ENCODE measurements at regions not wholly inside any gene's neighbourhood (a gene's known extent, or its start where the extent isn't known, plus 50 kb on each side); places are given as distances from the start of the nearest gene placed in this dataset.

DNA sequence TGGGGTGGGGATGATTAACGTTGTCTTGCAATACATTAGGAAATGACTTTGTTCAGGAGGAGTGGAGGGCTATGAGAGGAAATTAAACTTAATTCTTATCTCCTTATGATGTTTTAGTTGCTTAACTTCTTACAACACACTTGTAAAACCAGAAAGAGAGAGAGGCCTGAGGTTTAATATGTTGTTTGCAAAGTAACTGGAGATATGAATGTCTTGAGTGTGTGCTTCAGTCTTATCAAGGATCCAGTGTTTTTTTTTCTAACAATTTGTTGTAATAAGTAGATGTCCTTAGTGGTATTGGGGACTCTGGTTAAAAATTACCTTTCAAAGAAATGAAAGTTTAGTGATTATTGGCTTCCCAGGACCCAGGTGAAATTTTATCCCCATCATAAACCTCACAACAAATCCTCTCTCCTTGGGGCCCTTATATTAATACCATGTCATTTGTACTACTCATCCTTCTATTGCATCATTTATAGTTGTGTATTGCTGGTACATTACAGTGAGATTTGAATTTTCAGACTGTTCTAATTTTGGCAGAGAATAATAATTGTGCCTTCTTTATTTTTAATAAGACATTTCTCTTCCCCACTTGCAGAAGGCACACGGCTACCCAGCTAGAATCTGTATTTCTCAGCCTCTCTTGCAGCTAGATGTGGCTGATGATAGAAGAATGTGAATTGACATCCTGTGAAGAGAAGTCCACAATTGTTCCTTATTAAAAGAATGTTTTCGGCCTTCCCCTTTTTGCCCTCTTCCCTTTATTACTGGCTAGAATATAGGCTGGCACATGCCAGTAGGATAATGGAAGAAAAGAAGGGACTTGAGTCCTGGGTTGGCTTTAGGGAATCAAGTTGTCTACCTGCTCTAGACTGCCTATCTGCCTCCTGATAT, 91.9 kb upstream of the CXCR4 start:
- Mint-ChIP-seq H3K27me3 (ENCODE audit: unreplicated experiment) (peaks cover 6% of the 10 kb centered on the region), H3K36me3 (ENCODE audit: low read depth, unreplicated experiment) (no peaks in the 10 kb centered on the region), H3K4me1 (ENCODE audit: unreplicated experiment) (peaks cover 7% of the 10 kb centered on the region), H3K9me3 (ENCODE audit: unreplicated experiment) (no peaks in the 10 kb centered on the region), H3K27ac (ENCODE audit: unreplicated experiment) (no peak overlapping the region), H3K4me3 (ENCODE audit: unreplicated experiment) (no peak overlapping the region)
- no peak for DNase-seq (ENCODE audit: low spot score)
- TF ChIP-seq, protein P1, sequence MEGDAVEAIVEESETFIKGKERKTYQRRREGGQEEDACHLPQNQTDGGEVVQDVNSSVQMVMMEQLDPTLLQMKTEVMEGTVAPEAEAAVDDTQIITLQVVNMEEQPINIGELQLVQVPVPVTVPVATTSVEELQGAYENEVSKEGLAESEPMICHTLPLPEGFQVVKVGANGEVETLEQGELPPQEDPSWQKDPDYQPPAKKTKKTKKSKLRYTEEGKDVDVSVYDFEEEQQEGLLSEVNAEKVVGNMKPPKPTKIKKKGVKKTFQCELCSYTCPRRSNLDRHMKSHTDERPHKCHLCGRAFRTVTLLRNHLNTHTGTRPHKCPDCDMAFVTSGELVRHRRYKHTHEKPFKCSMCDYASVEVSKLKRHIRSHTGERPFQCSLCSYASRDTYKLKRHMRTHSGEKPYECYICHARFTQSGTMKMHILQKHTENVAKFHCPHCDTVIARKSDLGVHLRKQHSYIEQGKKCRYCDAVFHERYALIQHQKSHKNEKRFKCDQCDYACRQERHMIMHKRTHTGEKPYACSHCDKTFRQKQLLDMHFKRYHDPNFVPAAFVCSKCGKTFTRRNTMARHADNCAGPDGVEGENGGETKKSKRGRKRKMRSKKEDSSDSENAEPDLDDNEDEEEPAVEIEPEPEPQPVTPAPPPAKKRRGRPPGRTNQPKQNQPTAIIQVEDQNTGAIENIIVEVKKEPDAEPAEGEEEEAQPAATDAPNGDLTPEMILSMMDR (IDR thresholded peaks at IDR 0.05; ENCODE audit: unreplicated experiment): no peak

DNA sequence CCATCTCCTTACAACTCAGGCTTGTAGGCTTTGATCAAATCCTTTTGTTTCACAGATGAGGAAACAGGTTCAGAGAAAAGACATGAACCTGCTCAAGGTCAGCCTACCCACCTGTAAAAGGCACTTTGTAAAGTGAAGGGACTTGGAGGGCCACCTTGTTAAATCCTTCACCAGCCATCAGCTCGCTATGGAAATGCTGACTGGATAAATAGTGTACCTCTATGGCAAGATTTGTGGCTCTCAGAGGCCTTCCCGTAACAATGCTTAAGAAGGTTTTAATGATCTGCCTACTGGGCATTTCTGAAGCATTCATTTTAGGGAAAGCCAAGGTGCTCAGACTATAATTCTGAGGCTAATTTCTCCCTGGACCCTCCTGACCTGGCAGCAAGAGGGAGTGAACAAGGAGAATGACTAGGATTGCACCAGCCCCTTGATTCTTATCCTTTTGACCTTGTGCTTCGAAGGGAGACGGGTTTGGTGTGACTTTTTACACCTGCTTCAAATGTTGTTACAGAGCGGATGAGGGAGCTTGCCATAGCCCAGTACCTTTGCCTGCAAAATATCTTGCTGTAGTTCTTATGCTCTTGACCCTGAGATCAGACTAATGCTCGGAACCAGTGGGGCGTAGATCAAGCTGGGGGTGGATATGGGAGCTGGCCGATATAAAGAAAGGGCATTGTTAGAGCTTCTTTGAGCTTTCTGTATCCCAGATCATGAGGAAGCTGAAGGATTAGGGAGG, 90.9 kb upstream of the CXCR4 start:
- Mint-ChIP-seq H3K4me3 (ENCODE audit: unreplicated experiment) (no peak overlapping the region), H3K36me3 (ENCODE audit: low read depth, unreplicated experiment) (no peaks in the 10 kb centered on the region), H3K4me1 (ENCODE audit: unreplicated experiment) (peaks cover 7% of the 10 kb centered on the region), H3K9me3 (ENCODE audit: unreplicated experiment) (no peaks in the 10 kb centered on the region), H3K27ac (ENCODE audit: unreplicated experiment) (no peak overlapping the region), H3K27me3 (ENCODE audit: unreplicated experiment) (peaks cover 6% of the 10 kb centered on the region)
- no peak for DNase-seq (ENCODE audit: low spot score)
- TF ChIP-seq, protein P1 (IDR thresholded peaks at IDR 0.05; ENCODE audit: unreplicated experiment): no peak

DNA sequence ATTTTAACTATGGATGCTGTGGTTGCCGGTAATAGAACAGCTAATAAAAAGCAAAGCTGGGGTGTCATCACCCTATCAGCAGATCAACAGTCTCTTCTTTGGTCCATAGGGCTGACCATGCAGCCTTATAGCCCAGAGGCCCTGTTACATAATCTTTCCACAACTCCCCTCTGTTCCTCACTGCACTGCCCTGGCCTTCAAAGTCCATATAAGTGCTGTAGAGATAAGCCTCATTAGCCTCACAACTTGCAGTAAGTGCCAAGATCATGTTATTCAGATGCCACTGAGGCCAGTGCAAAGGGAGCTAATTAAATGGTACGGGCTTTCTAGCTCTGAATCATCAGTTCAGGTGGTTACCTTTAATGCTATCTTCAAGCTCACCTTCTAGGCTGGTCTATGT, 89.7 kb upstream of the CXCR4 start:
- H3K9me3 Mint-ChIP-seq (ENCODE audit: unreplicated experiment): no peaks in the 10 kb centered on the region
- peaks cover 6% of the 10 kb centered on the region for H3K27me3 Mint-ChIP-seq (ENCODE audit: unreplicated experiment)
- no peak overlapping the region for H3K27ac Mint-ChIP-seq (ENCODE audit: unreplicated experiment)
- H3K4me3 Mint-ChIP-seq (ENCODE audit: unreplicated experiment): no peak overlapping the region
- TF ChIP-seq, protein P1 (IDR thresholded peaks at IDR 0.05; ENCODE audit: unreplicated experiment): no peak
- H3K36me3 Mint-ChIP-seq (ENCODE audit: low read depth, unreplicated experiment): no peaks in the 10 kb centered on the region
- DNase-seq (ENCODE audit: low spot score): no peak
- peaks cover 7% of the 10 kb centered on the region for H3K4me1 Mint-ChIP-seq (ENCODE audit: unreplicated experiment)

DNA sequence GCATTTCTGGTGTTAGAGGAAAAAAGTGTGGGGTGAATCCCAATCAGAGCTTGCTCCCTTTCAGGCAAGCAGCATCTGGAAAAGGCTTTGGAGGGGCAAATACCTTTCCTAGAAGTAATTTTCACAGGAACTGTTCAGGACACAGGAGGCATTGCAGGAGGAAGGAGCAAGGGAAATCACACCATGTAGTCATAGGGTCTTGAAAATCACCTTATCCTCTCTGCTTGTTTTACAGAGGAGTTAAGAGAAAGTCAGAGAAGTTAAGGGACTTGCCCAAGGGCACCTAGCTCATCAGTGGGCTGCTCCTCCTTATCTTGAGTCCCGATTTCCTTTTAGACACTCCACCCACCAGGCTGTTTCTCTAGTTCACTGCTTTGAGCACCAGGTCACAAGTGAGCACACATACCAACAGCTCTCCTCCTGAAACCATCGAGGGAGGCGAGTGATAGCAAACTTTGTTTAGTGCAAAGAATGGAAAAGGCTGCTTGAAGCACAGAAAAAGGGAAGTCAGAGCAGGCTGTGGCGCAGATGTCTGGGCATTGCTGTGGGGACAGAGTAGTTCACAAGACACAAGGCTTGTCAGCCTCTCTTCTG, 89.2 kb upstream of the CXCR4 start:
- no peak for DNase-seq (ENCODE audit: low spot score)
- no peaks in the 10 kb centered on the region for H3K36me3 Mint-ChIP-seq (ENCODE audit: low read depth, unreplicated experiment)
- H3K4me1 Mint-ChIP-seq (ENCODE audit: unreplicated experiment): peaks cover 7% of the 10 kb centered on the region
- TF ChIP-seq, protein P1 (IDR thresholded peaks at IDR 0.05; ENCODE audit: unreplicated experiment): no peak
- H3K27me3 Mint-ChIP-seq (ENCODE audit: unreplicated experiment): peaks cover 3% of the 10 kb centered on the region
- H3K27ac Mint-ChIP-seq (ENCODE audit: unreplicated experiment): no peak overlapping the region
- no peaks in the 10 kb centered on the region for H3K9me3 Mint-ChIP-seq (ENCODE audit: unreplicated experiment)
- no peak overlapping the region for H3K4me3 Mint-ChIP-seq (ENCODE audit: unreplicated experiment)

Measured in endothelial cell (in vitro differentiated cells).